Heart left ventricle (tissue), 16 donors: ENCODE measurements at regions not wholly inside any gene's neighbourhood (a gene's known extent, or its start where the extent isn't known, plus 50 kb on each side); places are given as distances from the start of the nearest gene placed in this dataset.
A peak's percentile ranks its signal among the peaks of the same experiment; 100 is the strongest.

Experiments
- ATAC-seq, 4 donors: fragments of 200-7000 bp; cut with Tn5 transposase; one replicate each; pipeline ENCODE4 v1.9.1; 2020 to 2022; ENCODE audit warnings: moderate library complexity in 4 of 4, mild to moderate bottlenecking in 3 of 4, moderate number of reproducible peaks in 1 of 4
- DNase-seq, 5 donors: peaks; one replicate each; pipeline ENCODE4 v3.0.0-alpha.2; 2020
- H3K27ac ChIP-seq, 12 donors: fragments of 200-600 bp; sonication (generic) in 4 of 12; one replicate each; pipeline versions ENCODE4 v1.5.0 to v1.8.0; 2016 to 2022; ENCODE audit warnings: mild to moderate bottlenecking in 2 of 12
- H3K27me3 ChIP-seq, 9 donors: fragments of 200-600 bp; sonication (generic) in 2 of 9; one replicate each; pipeline versions ENCODE4 v1.5.1 to v1.8.0; 2016 to 2022; ENCODE audit warnings: mild to moderate bottlenecking in 3 of 9
- H3K36me3 ChIP-seq, 9 donors: fragments of 200-600 bp; sonication (generic) in 2 of 9; one replicate each; pipeline versions ENCODE4 v1.5.0 to v1.8.0; 2018 to 2022; ENCODE audit warnings: mild to moderate bottlenecking in 2 of 9
- H3K4me1 ChIP-seq, 12 donors: fragments of 200-600 bp; sonication (generic) in 4 of 12; one replicate each; pipeline versions ENCODE4 v1.5.0 to v1.8.0; 2016 to 2022; ENCODE audit warnings: mild to moderate bottlenecking in 3 of 12
- H3K4me3 ChIP-seq, 12 donors: fragments of 200-600 bp; sonication (generic) in 4 of 12; one replicate each; pipeline versions ENCODE4 v1.5.0 to v1.8.0; 2017 to 2022; ENCODE audit warnings: mild to moderate bottlenecking in 9 of 12, moderate library complexity in 4 of 12
- H3K9me3 ChIP-seq, 12 donors: fragments of 200-600 bp; sonication (generic) in 4 of 12; one replicate each; pipeline versions ENCODE4 v1.5.0 to v1.8.0; 2016 to 2022; ENCODE audit warnings: mild to moderate bottlenecking in 1 of 12
- CTCF ChIP-seq, 12 donors: fragments of 200-600 bp; sonication (generic) in 4 of 12; IDR thresholded peaks; one replicate each; pipeline versions ENCODE4 v1.5.0 to v1.8.0; 2018 to 2022; ENCODE audit warnings: antibody characterized with exemption in 12 of 12, mild to moderate bottlenecking in 5 of 12
- POLR2A ChIP-seq, 2 donors: fragments of 450-650 bp; IDR thresholded peaks; one replicate each; pipeline ENCODE4 v1.6.1; 2017; ENCODE audit warnings: antibody characterized with exemption in 2 of 2, mild to moderate bottlenecking in 2 of 2, moderate library complexity in 2 of 2
- WGBS, 4 donors: extraction: QIAGEN DNeasy Blood & Tissue Kit in 2 of 4; methylation state at CpG; one replicate each; pipeline versions ENCODE4 v1.1.5 to v1.1.7; 2013 to 2018; 5-methylcytosine and 5-hydroxymethylcytosine counted together
- intact Hi-C, 10 donors: fragments of 100-400 bp; cut with DNase I; formaldehyde crosslinking; loops; one replicate each; pipeline versions ENCODE4 v1.11.1 to v1.14.2; 2022
- donor health status: ischemic (EF 13 %, LVEDD 7.1; RV severe dilation, severe dysfunction).
- donor health status: healthy with polysubstance abuse.
- donor health status: DM: no; HTN: yes; CAD: no.
- donor health status: DM: no; HTN: no; CAD: no.
- donor health status: ischemic (EF 25% LVEDD 6.9; RV normal size, moderate dysfunction).
- donor health status: ischemic (EF 25% LVEDD 5.7; RV mildly dilated, moderate dysfunction).
- donor health status: healthy.
- donor health status: DM: yes; HTN: yes; CAD: no.
- donor health status: ischemic (EF 35%, LVEDD 5.7; RV mildly dilated, moderate dysfunction).
- donor health status: nonischemic (EF 11% LVEDD 7.7; RV severe dilation, severe dysfunction).
- donor health status: DM: yes; HTN: yes; CAD: no.
- donor health status: PGD.
- donor health status: ischemic (EF 29% LVEDD 5.4; RV normal size, mild dysfunction).
- donor health status: nonischemic (EF 23%, LVEDD 6.1; RV moderate dilation, normal function).

DNA sequence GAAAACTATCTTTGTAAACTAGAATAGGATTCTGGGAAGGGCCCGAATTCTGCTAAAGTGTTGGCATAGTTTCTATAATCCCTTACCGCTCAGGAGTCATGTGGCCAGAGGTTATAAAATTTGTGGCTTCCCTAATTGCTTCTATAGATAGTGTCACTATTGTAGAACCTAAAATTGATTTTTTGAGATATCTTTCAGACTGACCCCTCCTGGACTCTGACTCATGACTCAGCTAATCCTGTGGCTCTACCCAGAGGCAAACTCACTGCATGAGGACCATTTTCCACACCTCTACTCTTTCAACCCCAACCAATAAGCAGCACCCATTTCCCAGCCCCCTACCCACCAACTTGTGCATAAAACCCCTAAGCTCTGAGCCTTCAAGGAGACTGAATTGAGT lies 61.8 kb upstream of the PRSS23 start:
- Histone ChIP-seq H3K4me1 (peaks cover 4 to 59% (median 29%) of the 10 kb centered on the region in 12 donors), H3K27me3 (no peaks in the 10 kb centered on the region), H3K27ac (peak overlapping the region in 1 of 12 donors; percentile 32), H3K9me3 (no peaks in the 10 kb centered on the region), H3K4me3 (no peak overlapping the region), H3K36me3 (no peaks in the 10 kb centered on the region)
- WGBS, 4 donors = 98 to 99% (median 98%) methylated on average over 2 of the region's 2 CpGs
- TF ChIP-seq POLR2A (IDR thresholded peaks at IDR 0.05) (no peak), CTCF (IDR thresholded peaks at IDR 0.05) (no peak)
- DNase-seq = no peak
- intact Hi-C loops = loop anchor here in 2 of 10 donors (5.0 kb wide), 3 partner anchors 41 to 106 kb away; no protein-coding TSS in a partner anchor
- ATAC-seq = no peak

- no peaks in the 10 kb centered on the region for H3K27me3 ChIP-seq
- H3K4me3 ChIP-seq = no peak overlapping the region
- peak overlapping the region in 2 of 12 donors; percentile 9 to 32 for H3K27ac ChIP-seq
- peaks cover 4 to 50% (median 26%) of the 10 kb centered on the region in 12 donors for H3K4me1 ChIP-seq
- TF ChIP-seq POLR2A (IDR thresholded peaks at IDR 0.05) (no peak), CTCF (IDR thresholded peaks at IDR 0.05) (no peak)
- DNase-seq (no peak), ATAC-seq (no peak)
- H3K9me3 ChIP-seq = no peaks in the 10 kb centered on the region
- intact Hi-C loops = loop anchor here in 2 of 10 donors (5.0 kb wide), 3 partner anchors 40 to 105 kb away; no protein-coding TSS in a partner anchor
- H3K36me3 ChIP-seq = no peaks in the 10 kb centered on the region
Observed at GRCh38 chr11:86737737-86738136, 62.6 kb upstream of the PRSS23 start.

GRCh38 chr11:86737230-86737629 lies 63.1 kb upstream of the PRSS23 start:
- H3K27ac ChIP-seq = peak overlapping the region in 1 of 12 donors; percentile 32
- ATAC-seq (no peak), DNase-seq (no peak)
- H3K36me3 ChIP-seq = no peaks in the 10 kb centered on the region
- H3K4me1 ChIP-seq = peaks cover 4 to 50% (median 26%) of the 10 kb centered on the region in 12 donors
- intact Hi-C loops = loop anchor here in 2 of 10 donors (5.0 kb wide), 3 partner anchors 40 to 105 kb away; no protein-coding TSS in a partner anchor
- no peaks in the 10 kb centered on the region for H3K9me3 ChIP-seq
- H3K27me3 ChIP-seq = no peaks in the 10 kb centered on the region
- TF ChIP-seq POLR2A (IDR thresholded peaks at IDR 0.05) (no peak), CTCF (IDR thresholded peaks at IDR 0.05) (no peak)
- H3K4me3 ChIP-seq = no peak overlapping the region

GRCh38 chr11:86736291-86737143 lies 63.8 kb upstream of the PRSS23 start:
- peaks cover 4 to 43% (median 21%) of the 10 kb centered on the region in 12 donors for H3K4me1 ChIP-seq
- no peaks in the 10 kb centered on the region for H3K36me3 ChIP-seq
- 80 to 98% (median 89%) methylated on average over 9 of the region's 9 CpGs for WGBS, 4 donors
- ATAC-seq (no peak), DNase-seq (no peak)
- intact Hi-C loops = loop anchor here in 2 of 10 donors (5.0 kb wide), 3 partner anchors 39 to 104 kb away; no protein-coding TSS in a partner anchor
- peak overlapping the region in 1 of 12 donors; percentile 32 for H3K27ac ChIP-seq
- H3K9me3 ChIP-seq = no peaks in the 10 kb centered on the region
- H3K27me3 ChIP-seq = no peaks in the 10 kb centered on the region
- TF ChIP-seq CTCF (IDR thresholded peaks at IDR 0.05) (no peak), POLR2A (IDR thresholded peaks at IDR 0.05) (no peak)
- no peak overlapping the region for H3K4me3 ChIP-seq
